GM21515 (cell line): ENCODE measurements at regions not wholly inside any gene's neighbourhood (a gene's known extent, or its start where the extent isn't known, plus 50 kb on each side); places are given as distances from the start of the nearest gene placed in this dataset.

Experiments used
- ATAC-seq: cut with Tn5 transposase; IDR thresholded peaks from one replicate; pipeline ENCODE4 v1.9.1; 2021; ENCODE audit not compliant: unreplicated experiment

DNA sequence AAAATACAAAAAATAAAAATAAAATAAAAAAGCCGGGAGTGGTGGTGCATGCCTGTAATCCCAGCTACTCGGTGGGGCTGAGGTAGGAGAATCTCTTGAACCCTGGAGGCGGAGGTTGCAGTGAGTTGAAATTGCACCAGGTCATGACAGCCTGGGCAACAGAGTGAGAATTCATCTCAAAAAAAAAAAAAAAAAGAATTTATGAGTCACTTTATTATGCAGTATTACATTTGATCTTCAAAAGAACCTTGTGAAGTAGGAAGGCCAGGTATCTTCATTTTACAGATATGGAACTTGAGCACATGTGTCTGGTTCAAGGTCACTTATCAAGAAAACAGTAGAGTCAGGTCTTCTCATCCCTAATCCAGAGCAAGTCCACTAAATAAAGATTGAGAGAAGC lies 459.4 kb upstream of the HNRNPA3 start:
- ATAC-seq: no peak

DNA sequence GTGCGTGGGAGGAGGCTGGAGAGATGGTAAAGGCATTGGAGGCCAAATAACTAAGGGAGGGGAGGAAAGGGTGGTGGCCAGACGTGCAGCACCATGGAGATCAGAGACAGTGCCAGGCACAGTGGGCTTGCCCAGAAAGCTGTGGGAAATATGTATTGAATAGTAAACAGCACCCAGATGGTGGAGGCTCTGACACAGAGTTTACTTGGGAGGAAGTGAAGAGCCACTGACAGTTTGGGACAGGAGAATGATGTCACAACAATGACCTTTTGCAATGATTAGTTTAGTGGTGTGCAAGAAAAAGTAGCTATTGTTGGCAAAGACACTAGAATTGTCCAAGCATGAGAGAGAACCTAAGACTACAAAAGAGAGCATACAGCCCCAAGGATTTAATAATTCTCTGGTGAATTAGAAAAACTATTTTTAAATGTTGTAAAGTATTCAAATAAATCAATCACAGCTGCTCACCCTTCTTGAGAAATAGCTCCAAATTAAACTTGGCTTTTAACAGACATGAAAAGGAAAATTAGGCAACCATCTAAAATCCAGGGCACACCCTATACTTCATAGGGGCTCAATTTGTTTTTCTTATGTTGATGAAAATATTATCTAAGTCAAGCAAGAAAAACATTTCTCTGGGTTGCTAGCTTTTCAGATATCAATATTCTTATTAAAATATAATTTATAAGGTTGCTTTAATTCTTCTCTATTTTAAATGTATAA lies 458.7 kb upstream of the HNRNPA3 start:
- no peak for ATAC-seq

DNA sequence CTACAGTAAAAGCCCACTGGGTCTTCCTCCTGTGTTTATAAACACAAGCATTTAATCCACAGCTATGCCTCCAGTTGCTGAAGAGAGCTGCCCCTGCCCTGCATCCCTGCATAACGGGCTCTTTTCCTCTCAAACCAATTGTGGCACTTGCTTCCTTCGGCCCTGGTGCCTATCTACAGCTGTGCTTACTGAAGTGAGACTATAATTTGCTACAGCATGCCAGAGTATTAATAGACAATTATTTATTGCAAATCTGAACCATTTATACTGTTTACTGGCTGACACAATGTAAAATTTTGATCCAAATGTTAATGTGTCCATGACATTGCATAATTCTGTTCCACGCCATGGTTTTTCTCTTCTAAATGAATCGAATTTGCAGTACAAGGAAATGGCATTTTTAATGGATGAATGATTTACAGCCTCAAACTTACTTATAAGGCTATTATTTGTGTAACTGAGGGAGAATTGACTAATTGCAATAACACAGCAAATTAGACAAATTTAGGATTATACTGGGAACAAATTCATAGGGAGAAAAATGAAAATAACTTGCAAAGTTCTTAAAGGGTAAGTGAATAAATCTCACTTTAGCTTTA lies 457.0 kb upstream of the HNRNPA3 start:
- ATAC-seq: no peak

DNA sequence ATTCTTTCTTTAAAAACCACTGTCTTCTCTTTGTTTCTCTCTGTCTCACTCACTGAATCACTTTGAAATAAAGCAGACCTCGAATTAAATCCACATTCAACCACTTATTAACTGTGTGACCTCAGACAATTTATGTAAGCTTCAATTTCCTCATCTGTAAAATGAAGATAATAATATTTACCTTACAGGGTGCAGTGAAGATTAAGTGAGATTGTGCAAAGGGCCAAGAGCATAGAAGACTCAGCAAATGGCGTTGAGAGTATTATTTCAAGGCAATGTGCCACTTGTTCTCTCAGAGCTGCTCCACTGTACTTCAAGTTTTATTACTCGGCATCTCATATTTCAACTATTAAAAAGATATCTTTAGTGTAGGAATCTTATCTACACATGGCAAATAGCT lies 454.2 kb upstream of the HNRNPA3 start:
- ATAC-seq: no peak

DNA sequence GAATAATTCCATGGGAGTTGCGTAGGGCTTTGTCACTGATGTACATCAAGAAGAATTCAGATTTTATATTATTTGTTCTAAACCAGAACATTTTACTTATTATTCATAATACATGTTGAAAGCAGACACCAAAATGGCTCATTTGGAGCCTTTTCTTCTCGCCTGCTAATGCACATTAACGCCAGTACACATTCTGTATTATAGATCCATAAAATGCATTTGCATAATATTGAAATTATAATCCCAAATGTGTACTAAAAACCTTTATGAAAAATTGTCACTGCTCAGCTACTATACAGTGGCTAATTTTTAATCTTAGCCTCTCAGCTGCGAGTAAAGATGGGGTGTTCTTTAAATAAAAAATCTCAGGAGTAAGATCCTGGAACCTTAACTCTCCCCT lies 452.2 kb upstream of the HNRNPA3 start:
- no peak for ATAC-seq

DNA sequence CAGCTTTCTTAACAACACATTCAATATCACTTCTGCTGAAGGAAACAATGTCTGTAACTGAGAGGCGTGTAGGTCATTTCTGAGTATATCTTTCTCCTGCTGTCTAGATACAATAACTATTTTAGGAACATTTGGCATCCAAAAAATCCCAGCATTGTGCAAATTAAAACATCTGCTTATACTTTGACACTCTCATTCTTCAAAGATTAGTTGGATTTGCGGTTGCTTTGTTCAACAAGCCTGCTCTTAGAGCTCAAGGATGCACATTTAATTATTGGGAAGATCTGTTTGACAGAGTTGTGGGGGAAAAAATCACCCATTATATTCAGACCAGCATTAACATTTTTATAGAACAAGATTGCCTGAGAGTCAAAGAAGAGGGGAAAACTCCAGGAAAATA lies 449.5 kb upstream of the HNRNPA3 start:
- ATAC-seq: no peak

DNA sequence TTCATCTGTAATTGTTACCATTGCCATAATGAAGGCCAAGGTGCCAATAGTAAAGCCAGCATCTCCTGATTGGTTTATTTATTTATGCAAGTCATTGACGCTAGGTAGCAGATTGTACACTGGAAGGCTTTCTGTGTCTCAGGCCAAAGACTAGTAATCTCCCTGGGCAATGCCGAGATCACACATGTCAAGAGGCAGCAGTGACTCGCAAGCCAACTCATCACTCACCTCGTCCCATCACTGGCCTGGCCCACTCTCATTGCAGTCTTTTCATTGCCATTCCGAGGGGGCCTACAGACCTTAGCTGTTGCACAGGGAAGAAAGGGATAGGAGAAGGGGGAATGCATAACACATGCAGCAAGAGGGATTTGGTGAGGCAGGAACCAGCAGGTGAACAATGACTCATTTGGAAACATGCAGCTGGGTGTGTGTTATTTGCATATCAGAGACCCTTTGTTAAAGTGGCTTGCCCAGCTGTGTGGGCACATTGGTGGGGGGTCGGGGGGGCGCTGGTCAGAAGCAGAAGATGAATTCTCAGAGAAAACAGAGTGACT lies 448.7 kb upstream of the HNRNPA3 start:
- peak; percentile 71 for ATAC-seq

DNA sequence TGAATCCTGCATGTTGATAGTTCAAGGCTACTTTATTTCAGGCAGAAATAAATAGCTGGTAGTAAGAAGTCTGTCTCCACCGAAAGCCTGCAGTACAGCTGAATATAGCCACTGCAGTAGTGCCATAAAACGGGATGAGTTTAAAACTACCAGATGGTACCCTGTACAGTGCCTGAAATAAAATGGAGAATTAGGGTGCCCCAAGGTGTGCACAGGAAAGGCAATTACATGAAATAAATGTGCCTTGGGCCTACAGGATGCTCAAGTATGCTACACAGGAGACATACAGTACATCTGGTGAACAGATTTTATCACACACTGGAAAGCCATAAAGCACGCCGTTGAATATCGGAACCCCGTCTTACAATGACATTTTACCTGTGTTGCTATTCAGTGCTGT lies 447.7 kb upstream of the HNRNPA3 start:
- no peak for ATAC-seq

DNA sequence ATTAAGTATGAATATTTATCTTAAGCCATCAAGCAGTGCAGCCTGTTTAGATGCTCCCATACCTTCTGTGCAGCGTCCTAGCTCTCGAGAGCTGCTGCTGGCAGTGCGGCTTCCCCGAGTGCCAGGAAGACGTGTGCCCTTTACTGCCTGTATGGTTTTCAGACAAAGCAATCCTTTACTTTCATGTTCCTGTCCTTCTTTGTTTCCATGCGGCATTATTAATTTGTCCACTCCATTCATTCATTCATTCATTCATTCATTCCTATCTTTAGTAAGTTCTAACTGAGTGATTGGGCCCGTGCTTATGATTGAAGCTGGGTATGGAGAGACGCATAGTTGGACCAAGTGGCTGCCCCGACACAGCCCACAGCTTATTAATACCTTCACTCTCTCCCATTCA lies 446.6 kb upstream of the HNRNPA3 start:
- no peak for ATAC-seq

DNA sequence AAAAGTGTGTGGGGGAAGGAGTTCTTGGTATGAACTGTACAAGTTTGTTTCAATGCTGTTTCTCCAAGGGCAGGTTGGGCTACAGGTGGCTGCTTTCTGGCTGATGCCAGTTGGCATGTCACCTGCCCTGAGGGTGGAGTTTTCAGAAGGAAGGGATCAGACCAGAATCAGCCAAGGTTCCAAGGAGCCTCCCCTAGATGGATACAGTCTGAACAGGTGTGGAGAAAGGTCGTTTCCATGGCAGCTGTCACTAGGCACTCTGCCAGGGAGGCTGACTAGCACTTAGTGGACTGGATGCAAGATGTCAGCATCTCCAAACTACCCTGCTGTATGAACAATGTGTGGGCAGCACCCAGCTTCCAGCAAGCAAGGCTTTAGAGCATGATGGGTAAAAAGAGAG lies 444.4 kb upstream of the HNRNPA3 start:
- ATAC-seq: no peak

DNA sequence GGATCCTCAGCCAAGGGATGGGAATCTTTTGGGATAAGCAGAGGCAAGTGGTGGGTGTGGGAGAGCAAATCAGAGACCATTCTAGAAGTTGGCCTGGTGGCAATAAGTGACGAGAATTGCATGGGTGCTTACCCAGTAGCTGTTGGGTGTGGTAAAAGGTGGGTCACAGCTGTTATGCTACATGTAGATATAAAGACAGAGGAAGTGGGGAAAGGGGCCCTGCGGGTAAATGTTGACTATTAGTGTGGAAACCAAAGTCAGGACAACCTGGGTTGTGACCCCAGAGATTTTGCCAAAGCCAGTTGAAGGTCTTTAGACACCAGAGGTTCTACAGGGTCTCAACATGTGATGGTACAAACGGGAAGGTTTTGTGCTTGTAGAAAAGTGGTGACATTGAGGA lies 443.6 kb upstream of the HNRNPA3 start:
- ATAC-seq: no peak

DNA sequence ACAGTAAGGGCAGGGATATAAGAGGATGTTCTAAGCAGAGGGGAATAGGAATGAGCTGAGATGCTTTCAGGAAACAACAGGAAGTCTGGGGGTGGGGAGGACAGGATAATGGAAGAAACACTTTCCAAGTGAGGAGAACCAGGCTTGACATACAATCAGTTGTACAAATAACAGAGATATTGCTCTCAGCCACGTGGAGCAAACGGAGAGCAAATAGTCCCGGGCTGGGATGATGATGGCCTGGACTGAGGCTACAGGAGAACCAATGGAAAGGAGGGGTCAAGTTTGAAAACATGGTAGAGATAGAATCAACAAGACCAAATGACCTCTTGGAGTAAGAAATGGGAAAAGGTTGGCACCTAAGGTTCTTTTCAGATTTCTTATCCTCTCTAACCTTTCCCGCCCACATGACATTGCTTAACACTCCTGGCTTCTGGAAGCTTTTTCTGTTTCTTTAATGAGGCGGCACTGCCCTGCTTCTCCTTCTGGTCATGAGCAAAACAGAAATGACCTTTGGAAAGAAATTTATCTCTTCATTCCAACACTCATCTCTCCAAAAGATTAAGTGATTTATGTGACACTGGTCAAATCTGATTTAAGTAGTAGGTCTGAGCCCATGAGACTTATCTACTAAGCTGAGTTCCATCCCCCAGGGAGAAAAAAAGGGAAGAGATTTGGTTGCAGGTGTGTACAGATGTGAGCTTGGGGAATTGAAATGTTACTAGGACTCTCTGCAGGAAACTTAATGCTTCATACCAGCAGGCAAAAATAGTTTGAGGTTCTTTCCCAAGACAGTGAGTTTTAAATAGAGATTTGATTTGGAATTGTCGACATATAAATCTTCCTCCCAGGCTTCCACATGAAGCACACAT lies 442.9 kb upstream of the HNRNPA3 start:
- ATAC-seq: no peak

DNA sequence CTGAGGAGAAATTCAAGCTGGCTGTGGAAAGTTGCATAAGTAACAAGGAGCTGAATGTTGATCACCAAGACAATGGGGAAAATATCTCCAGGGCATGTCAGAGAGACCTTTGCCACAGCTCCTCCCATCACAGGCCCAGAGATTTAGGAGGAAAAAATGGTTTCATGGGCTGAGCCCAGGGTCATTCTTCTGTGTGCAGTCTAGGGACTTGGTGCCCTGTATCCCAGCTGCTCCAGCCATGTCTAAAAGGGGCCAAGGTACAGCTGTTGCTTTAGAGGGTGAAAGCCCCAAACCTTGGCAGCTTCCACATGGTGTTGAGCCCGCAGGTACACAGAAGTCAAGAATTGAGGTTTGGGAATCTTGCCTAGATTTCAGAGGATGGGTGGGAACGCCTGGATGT lies 439.8 kb upstream of the HNRNPA3 start:
- no peak for ATAC-seq

DNA sequence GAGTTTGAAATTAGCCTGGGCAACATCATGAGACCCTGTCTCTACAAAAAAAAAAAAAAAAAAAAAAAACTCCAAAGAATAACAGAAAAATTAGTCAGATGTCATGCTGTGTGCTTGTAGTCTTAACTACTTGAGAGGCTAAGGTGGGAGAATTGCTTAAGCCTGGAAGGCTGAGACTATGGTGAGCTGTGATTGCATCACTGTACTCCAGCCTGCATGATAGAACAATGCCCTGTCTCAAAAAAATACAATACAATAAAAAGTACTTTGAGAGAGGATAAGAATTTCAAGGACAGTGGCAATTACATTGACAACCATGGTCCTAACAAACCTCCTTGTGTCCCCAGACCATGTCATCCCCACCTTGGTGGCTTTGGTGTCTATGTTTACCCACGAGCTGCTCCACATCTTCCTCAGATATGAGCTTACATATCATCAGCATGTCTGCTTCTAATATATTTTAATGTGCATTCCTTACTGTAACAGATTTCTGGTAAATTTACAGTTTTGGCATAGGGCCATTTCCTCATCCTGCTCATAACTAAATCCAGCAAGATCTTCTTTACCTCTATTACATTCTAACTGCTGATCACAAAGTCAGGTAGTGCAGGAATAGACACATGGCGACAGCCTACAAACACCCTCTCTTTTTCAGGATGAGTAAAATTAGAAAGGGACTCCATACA lies 437.7 kb upstream of the HNRNPA3 start:
- no peak for ATAC-seq

DNA sequence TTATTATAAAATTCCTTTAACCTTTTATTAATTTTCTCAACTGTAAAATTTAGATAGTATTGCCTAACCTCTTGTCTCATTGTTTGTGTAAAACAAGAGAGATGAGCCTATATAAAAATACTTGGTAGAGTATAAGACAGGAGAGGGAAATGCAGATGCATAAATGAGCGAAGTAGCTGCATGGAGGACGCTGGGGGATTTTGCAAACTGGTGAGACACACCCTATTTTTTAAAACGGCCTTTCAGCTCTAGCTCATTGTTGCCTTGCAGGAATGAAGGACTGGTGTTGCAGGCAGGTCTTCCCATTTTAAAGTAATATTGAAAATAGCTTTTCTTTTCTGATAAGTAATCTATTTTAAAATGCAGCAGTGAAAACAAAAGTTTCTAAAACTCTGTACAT lies 435.3 kb upstream of the HNRNPA3 start:
- ATAC-seq: no peak

DNA sequence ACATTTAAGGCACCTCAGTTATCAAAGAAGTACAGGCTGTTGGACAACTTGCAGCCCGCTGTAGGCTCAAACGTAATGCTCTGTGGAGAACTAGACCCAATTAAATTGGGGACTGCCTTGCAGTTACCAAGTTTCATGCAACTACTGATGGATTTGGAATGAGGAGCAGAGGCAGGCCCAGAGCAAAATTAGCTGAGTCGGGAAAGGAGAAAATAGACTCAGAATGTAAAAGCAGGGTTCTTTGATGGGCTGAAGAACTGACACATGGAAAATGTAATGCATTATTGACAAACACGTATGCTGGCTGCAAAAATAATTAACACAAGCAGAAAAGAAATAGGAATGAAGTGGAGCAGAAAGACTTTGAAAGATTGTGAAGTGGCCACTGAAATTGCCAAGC lies 432.7 kb upstream of the HNRNPA3 start:
- ATAC-seq: no peak

DNA sequence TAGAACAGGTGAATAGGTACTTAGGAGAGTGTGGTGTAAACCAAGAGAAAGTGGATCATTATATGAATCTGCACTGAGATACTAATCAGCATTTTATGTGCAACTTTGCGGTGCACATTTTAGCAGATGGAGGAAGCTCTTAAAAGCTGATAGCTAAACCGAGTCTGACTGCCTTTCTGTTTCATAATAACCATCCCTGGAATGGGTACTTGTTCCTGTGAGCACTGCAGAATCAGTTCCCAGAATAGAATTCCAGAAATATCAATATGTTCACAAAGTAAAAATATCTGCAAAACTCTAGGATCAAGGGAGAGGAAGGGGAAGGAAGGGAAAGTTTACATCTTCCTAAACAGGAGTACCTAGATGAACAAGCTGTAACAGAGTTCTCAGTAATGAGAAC lies 432.2 kb upstream of the HNRNPA3 start:
- no peak for ATAC-seq

DNA sequence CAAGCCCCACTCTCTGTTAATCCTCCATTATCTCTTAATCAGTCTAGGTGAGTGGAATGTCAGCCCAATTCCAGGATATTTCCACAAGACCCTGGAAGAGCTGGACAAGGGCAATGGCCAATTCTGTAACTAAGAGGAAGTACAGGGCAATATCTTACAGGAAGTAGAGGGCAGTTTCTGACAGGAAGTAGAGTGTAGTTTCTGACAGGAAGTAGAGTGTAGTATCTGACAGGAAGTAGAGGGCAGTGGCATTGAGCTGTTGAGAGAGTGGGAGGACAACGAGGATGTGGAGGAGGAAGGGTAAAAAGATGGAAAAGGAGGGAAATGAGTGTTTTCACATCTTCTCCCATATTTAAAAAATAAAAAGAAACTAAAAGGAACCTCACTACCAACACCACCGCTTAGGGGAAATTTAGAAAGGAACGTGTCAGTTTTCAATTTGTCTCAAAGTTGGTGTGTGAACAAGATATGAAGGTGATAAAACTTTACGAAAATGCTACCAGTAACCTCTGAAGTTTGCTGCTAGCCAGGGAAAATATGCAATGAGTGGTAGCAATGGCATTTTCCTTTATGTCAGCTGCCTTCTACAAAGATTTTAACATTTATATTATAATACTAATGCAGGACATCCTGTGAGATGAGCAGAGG lies 430.9 kb upstream of the HNRNPA3 start:
- ATAC-seq: no peak

DNA sequence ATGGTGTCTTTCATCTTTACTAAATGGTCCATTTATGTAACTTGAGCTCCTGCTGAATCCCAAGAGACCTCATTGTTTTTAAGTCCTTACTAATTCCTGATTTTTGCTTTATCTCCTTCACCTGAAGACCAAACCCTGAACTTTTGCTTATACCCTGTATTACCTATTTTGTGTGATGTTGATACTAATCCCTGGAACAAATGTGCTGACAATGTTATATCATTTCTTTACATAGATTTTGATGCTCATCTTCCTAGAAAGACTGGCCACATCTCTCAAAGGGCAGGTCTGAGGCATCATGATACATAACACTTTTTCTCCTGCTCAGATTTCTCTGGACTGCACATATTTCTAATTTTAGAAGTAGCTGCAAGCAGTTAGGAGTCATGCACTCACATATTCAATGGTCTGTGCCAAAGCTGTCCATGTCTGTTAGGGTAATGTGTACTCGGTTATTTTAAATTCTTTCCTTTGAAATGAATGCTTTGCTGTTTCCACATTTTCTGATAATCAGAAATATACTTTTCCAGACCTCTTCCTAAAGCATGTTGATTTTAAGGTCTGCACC lies 427.9 kb upstream of the HNRNPA3 start:
- ATAC-seq: no peak

DNA sequence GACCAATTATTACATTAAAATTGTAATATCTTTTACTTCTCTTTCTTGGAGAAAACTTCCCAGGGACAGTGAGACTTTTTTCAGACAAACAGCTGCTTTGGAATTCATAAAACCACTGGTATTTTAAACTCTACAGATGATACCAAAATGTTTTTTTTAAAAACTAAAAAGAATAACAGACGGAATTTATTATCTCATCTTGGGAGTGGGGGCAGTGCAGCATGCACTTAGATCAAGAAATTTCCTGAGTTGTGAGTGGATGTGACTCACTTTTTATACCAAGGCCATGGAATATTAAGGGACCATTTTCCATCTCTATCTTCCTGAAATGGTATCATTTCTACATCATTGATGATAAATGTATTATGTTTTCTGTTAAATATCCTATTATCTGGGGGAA lies 422.8 kb upstream of the HNRNPA3 start:
- no peak for ATAC-seq
